HT-29 (cell line): ENCODE measurements at regions not wholly inside any gene's neighbourhood (a gene's known extent, or its start where the extent isn't known, plus 50 kb on each side); places are given as distances from the start of the nearest gene placed in this dataset.

ENCODE experiments used
- DNase-seq: peaks from one replicate; pipeline ENCODE4 v3.0.0-alpha.2; 2015; ENCODE audit warnings: low spot score

- no peak for DNase-seq
These were observed 135.0 kb downstream of the DLEU7 start for GRCh38 chr13:50708461-50708860.

GRCh38 chr13:50709058-50709457, 134.4 kb downstream of the DLEU7 start:
- no peak for DNase-seq

GRCh38 chr13:50711131-50711815, 132.2 kb downstream of the DLEU7 start:
- DNase-seq = no peak

- no peak for DNase-seq
These were observed 131.5 kb downstream of the DLEU7 start for GRCh38 chr13:50711996-50712395.

- DNase-seq = no peak
These were observed 131.0 kb downstream of the DLEU7 start for GRCh38 chr13:50712456-50712855.

- no peak for DNase-seq
These were observed 130.6 kb downstream of the DLEU7 start for GRCh38 chr13:50712881-50713280.

- no peak for DNase-seq
These were observed 129.8 kb downstream of the DLEU7 start for GRCh38 chr13:50713523-50714248.

GRCh38 chr13:50714891-50715290, 128.6 kb downstream of the DLEU7 start:
- DNase-seq = no peak

- DNase-seq = no peak
These were observed 127.9 kb downstream of the DLEU7 start for GRCh38 chr13:50715402-50716146.

- no peak for DNase-seq
These were observed 122.4 kb downstream of the DLEU7 start for GRCh38 chr13:50720861-50721671.

GRCh38 chr13:50721672-50721992, 121.9 kb downstream of the DLEU7 start:
- no peak for DNase-seq

- DNase-seq = no peak
These were observed 120.9 kb downstream of the DLEU7 start for GRCh38 chr13:50722440-50723125.

- no peak for DNase-seq
These were observed 119.1 kb downstream of the DLEU7 start for GRCh38 chr13:50724438-50724837.

- DNase-seq = no peak
These were observed 118.6 kb downstream of the DLEU7 start for GRCh38 chr13:50724913-50725312.

GRCh38 chr13:50726164-50726563, 117.3 kb downstream of the DLEU7 start:
- no peak for DNase-seq

- no peak for DNase-seq
These were observed 114.3 kb downstream of the DLEU7 start for GRCh38 chr13:50729177-50729576.

GRCh38 chr13:50730496-50731351, 112.8 kb downstream of the DLEU7 start:
- no peak for DNase-seq

GRCh38 chr13:50731400-50731799, 112.1 kb downstream of the DLEU7 start:
- DNase-seq = peak; percentile 37

GRCh38 chr13:50732712-50733111, 110.8 kb downstream of the DLEU7 start:
- DNase-seq = no peak

GRCh38 chr13:50733392-50733791, 110.1 kb downstream of the DLEU7 start:
- DNase-seq = no peak
